ENCODE measurements at regions not wholly inside any gene's neighbourhood (a gene's known extent, or its start where the extent isn't known, plus 50 kb on each side); places are given as distances from the start of the nearest gene placed in this dataset.

DNA sequence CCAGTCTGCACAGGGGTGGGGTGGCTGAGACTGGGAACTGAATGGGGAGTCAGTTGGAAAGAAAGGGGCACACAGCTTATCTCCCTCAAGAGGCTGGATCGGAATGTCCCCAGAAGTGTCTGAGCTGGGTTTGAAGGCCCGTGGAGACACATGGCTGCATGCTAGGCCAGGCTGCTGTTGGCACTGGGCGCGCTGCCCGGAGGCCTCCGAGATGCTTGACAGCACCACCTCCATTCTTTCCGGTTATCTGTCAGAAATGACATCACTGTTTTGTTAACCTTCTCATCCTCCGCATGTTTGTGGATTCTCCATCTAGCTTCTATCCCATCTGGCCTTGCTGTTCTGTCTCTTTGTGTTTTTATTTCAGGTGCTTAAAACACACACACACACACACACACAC lies 85.5 kb downstream of the APIP start:
- TF ChIP-seq, protein P1, sequence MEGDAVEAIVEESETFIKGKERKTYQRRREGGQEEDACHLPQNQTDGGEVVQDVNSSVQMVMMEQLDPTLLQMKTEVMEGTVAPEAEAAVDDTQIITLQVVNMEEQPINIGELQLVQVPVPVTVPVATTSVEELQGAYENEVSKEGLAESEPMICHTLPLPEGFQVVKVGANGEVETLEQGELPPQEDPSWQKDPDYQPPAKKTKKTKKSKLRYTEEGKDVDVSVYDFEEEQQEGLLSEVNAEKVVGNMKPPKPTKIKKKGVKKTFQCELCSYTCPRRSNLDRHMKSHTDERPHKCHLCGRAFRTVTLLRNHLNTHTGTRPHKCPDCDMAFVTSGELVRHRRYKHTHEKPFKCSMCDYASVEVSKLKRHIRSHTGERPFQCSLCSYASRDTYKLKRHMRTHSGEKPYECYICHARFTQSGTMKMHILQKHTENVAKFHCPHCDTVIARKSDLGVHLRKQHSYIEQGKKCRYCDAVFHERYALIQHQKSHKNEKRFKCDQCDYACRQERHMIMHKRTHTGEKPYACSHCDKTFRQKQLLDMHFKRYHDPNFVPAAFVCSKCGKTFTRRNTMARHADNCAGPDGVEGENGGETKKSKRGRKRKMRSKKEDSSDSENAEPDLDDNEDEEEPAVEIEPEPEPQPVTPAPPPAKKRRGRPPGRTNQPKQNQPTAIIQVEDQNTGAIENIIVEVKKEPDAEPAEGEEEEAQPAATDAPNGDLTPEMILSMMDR (IDR thresholded peaks at IDR 0.05), result no peak
- no peak for TF ChIP-seq POLR2A (IDR thresholded peaks at IDR 0.05)

Measured in adrenal gland (tissue), 5 donors.